Hepatocyte (in vitro differentiated cells): ENCODE measurements at regions not wholly inside any gene's neighbourhood (a gene's known extent, or its start where the extent isn't known, plus 50 kb on each side); places are given as distances from the start of the nearest gene placed in this dataset.

Experiments
- CTCF ChIP-seq: fragments of 200-600 bp; sonication (generic); IDR thresholded peaks from 2 replicates; pipeline ENCODE4 v1.5.1; 2016; ENCODE audit warnings: antibody characterized with exemption, mild to moderate bottlenecking; ENCODE audit not compliant: poor library complexity
- EZH2 ChIP-seq: fragments of 200-600 bp; sonication (generic); IDR thresholded peaks from 2 replicates; pipeline ENCODE4 v1.6.1; 2016; ENCODE audit warnings: antibody characterized with exemption, mild to moderate bottlenecking, borderline replicate concordance
- EZH2phosphoT487 ChIP-seq: fragments of 200-600 bp; sonication (generic); IDR thresholded peaks from one replicate; pipeline ENCODE4 v1.6.1; 2018; ENCODE audit warnings: antibody characterized with exemption, mild to moderate bottlenecking, low read depth, moderate library complexity; ENCODE audit not compliant: unreplicated experiment, severe bottlenecking

GRCh38 chr6:148041546-148041945 lies 301.1 kb upstream of the SASH1 start:
- TF ChIP-seq CTCF = no peak
- TF ChIP-seq EZH2phosphoT487 = no peak
- no peak for TF ChIP-seq EZH2
